NT2/D1 (cell line): ENCODE measurements at regions not wholly inside any gene's neighbourhood (a gene's known extent, or its start where the extent isn't known, plus 50 kb on each side); places are given as distances from the start of the nearest gene placed in this dataset.

Experiments
- YY1 ChIP-seq: IDR thresholded peaks from 2 replicates; pipeline ENCODE4 v1.6.1; 2011; ENCODE audit not compliant: insufficient read length, insufficient read depth
- ZNF274 ChIP-seq: IDR thresholded peaks from 2 replicates; pipeline ENCODE4 v1.6.1; 2011; ENCODE audit warnings: mild to moderate bottlenecking, low read depth, low read length

- TF ChIP-seq YY1 = no peak
- TF ChIP-seq ZNF274 = no peak
These were observed 655.5 kb downstream of the GBE1 start for GRCh38 chr3:81105789-81106488.
